HepG2 (cell line): ENCODE measurements at regions not wholly inside any gene's neighbourhood (a gene's known extent, or its start where the extent isn't known, plus 50 kb on each side); places are given as distances from the start of the nearest gene placed in this dataset.

Experiments
- ATAC-seq: fragments of 200-7000 bp; cut with Tn5 transposase; 3 replicates; pipeline ENCODE4 v1.9.1; 2020; ENCODE audit warnings: mild to moderate bottlenecking, moderate library complexity
- BruUV-seq: library from RNA; stranded (reverse); fragments of 400-500 nt; replicated peaks from 2 replicates; lab custom pipeline; 2021; lab: Mats Ljungman, UMichigan
- CTCF ChIA-PET: fragments of 300-600 bp; formaldehyde crosslinking; extraction: SDS; loops from one replicate; lab custom pipeline; 2021; ENCODE audit warnings: low total read pairs, inconsistent platforms, low intra/inter-chr PET ratio; lab: Yijun Ruan, JAX
- POLR2A ChIA-PET: fragments of 350-600 bp; sonication (Branson Sonifier 250); formaldehyde crosslinking; loops from one replicate; lab custom pipeline; 2020; ENCODE audit warnings: antibody characterized with exemption, inconsistent platforms; lab: Yijun Ruan, JAX
- DNase-seq: peaks from one replicate; pipeline ENCODE4 v3.0.0-alpha.2; 2015; ENCODE audit warnings: low spot score
- FAIRE-seq: peaks from 3 replicates; lab custom pipeline; 2011; peaks lifted over from hg19 to GRCh38; lab: Jason Lieb, UNC
- H2AFZ ChIP-seq: one replicate; pipeline ENCODE4 v1.6.1; 2011; ENCODE audit warnings: low read length, inconsistent platforms
- H3K27ac ChIP-seq: fragments of 300-600 bp; 3 replicates; pipeline ENCODE4 v1.8.0; 2011; ENCODE audit warnings: mixed run types, mild to moderate bottlenecking, mixed read lengths, low read length, inconsistent platforms; ENCODE audit not compliant: insufficient read depth; ENCODE audit errors: extremely low read length
- H3K27me3 ChIP-seq, 2 experiments: fragments of 200-600 bp in 1 of 2; 2 replicates in 1 of 2; 3 replicates in 1 of 2; pipeline versions ENCODE4 v1.6.0 to v1.8.0; 2011; ENCODE audit warnings: low read length in 2 of 2, mild to moderate bottlenecking in 2 of 2, moderate library complexity in 2 of 2, inconsistent platforms in 1 of 2; ENCODE audit not compliant: insufficient read depth in 2 of 2, control insufficient read depth in 1 of 2
- H3K36me3 ChIP-seq, 2 experiments: fragments of 200-600 bp in 1 of 2; replicated peaks in 1 of 2; 2 replicates in 1 of 2; 3 replicates in 1 of 2; pipeline versions ENCODE4 v1.5.1 to v1.8.0; 2011; ENCODE audit warnings: low read length in 2 of 2, inconsistent platforms in 1 of 2; ENCODE audit not compliant: insufficient read depth in 2 of 2, control insufficient read depth in 1 of 2
- H3K4me1 ChIP-seq: 2 replicates; pipeline ENCODE4 v1.5.1; 2012; ENCODE audit warnings: low read length, inconsistent platforms; ENCODE audit not compliant: insufficient read depth
- H3K4me2 ChIP-seq: 2 replicates; pipeline ENCODE4 v1.6.0; 2011; ENCODE audit warnings: low read depth, low read length, inconsistent platforms
- H3K4me3 ChIP-seq, 3 experiments: fragments of 200-600 bp in 1 of 3; sonication (generic), shearing (Covaris generic) in 1 of 3; replicated peaks in 1 of 3; 2 replicates each; pipeline ENCODE4 v1.5.1; 2011 to 2016; ENCODE audit warnings: low read length in 3 of 3, inconsistent platforms in 2 of 3, low read depth in 2 of 3, mild to moderate bottlenecking in 2 of 3, control low read depth in 1 of 3, mixed read lengths in 1 of 3; ENCODE audit not compliant: insufficient read depth in 1 of 3
- H3K79me2 ChIP-seq: one replicate; pipeline ENCODE4 v1.6.1; 2011; ENCODE audit warnings: low read length, inconsistent platforms; ENCODE audit not compliant: insufficient read depth
- H3K9ac ChIP-seq: 2 replicates; pipeline ENCODE4 v1.6.0; 2011; ENCODE audit warnings: mild to moderate bottlenecking, low read depth, low read length, inconsistent platforms; ENCODE audit not compliant: insufficient read depth
- H3K9me3 ChIP-seq: 2 replicates; pipeline ENCODE4 v1.5.1; 2012; ENCODE audit warnings: mild to moderate bottlenecking, low read length
- H4K20me1 ChIP-seq: 2 replicates; pipeline ENCODE4 v1.6.0; 2011; ENCODE audit warnings: inconsistent platforms, mild to moderate bottlenecking, low read length, moderate library complexity; ENCODE audit not compliant: insufficient read depth
- CEBPB ChIP-seq: IDR thresholded peaks from 2 replicates; pipeline ENCODE4 v1.6.1; 2011; ENCODE audit warnings: low read depth, low read length, improper control_type of control experiment, borderline replicate concordance
- MAFF ChIP-seq: IDR thresholded peaks from 2 replicates; pipeline ENCODE4 v1.6.1; 2011; ENCODE audit warnings: low read depth, low read length, improper control_type of control experiment
- MAFK ChIP-seq, 2 experiments: IDR thresholded peaks in 1 of 2; conservative IDR thresholded peaks in 1 of 2; 2 replicates each; pipeline ENCODE4 v1.6.1; 2011; ENCODE audit warnings: improper control_type of control experiment in 2 of 2, low read length in 2 of 2
- NCOR1 ChIP-seq: fragments of 200-600 bp; sonication (generic); IDR thresholded peaks from 2 replicates; pipeline ENCODE4 v1.7.0; 2017; ENCODE audit warnings: antibody characterized with exemption, low read length, borderline replicate concordance
- NR2F1 ChIP-seq, 2 experiments: fragments of 450-650 bp in 1 of 2; formaldehyde crosslinking in 1 of 2; IDR thresholded peaks; 2 replicates each; pipeline versions ENCODE4 v1.5.0 to v1.6.1; 2016 to 2020; ENCODE audit warnings: mild to moderate bottlenecking in 1 of 2, missing compliant biosample characterization in 1 of 2, missing genetic modification reagents in 1 of 2, moderate library complexity in 1 of 2
- RNF2 ChIP-seq: fragments of 450-650 bp; conservative IDR thresholded peaks from 2 replicates; pipeline ENCODE4 v1.6.1; 2016; ENCODE audit warnings: low read depth
- SUZ12 ChIP-seq: fragments of 150-350 bp; IDR thresholded peaks from 2 replicates; pipeline ENCODE4 v1.6.1; 2014; ENCODE audit warnings: low read depth, low read length
- TFAP4 ChIP-seq: sonication (generic); IDR thresholded peaks from 2 replicates; pipeline ENCODE4 v1.6.1; 2016; ENCODE audit warnings: low read depth, borderline replicate concordance
- ZNF597 ChIP-seq: sonication (generic); formaldehyde crosslinking; IDR thresholded peaks from 2 replicates; pipeline ENCODE4 v1.5.0; 2020; ENCODE audit warnings: missing genetic modification reagents
- ZNF772 ChIP-seq: sonication (generic); formaldehyde crosslinking; IDR thresholded peaks from 2 replicates; pipeline ENCODE4 v1.5.0; 2020; ENCODE audit warnings: mild to moderate bottlenecking, missing genetic modification reagents
- WGBS: methylation state at CpG from one replicate; pipeline ENCODE4 v1.1.6; 2017; ENCODE audit warnings: low lambda C conversion rate; 5-methylcytosine and 5-hydroxymethylcytosine counted together
- in situ Hi-C: cut with HindIII; loops from 2 replicates; pipeline ENCODE4 v1.10.0; 2017; ENCODE audit warnings: low pct_unique_long_range_greater_than_20kb; ENCODE audit not compliant: extremely low pct_ligation_motif_present
- intact Hi-C: fragments of 100-400 bp; cut with micrococcal nuclease; formaldehyde crosslinking; loops from one replicate; pipeline ENCODE4 v1.10.0; 2022; ENCODE audit not compliant: unreplicated experiment

- no peaks in the 10 kb centered on the region for H3K79me2 ChIP-seq
- TF ChIP-seq NCOR1 (no peak), TFAP4 (no peak), ZNF772 (CRISPR knock-in tag) (no peak), ZNF597 (CRISPR knock-in tag) (no peak), MAFF (peak; percentile 80), SUZ12 (no peak), MAFK (conservative IDR thresholded peaks at IDR 0.05 in 1 of 2, IDR thresholded peaks at IDR 0.05 in 1 of 2; ENCODE audit: low read length in 2 of 2) (peak; percentile 74 to 85)
- H3K4me2 ChIP-seq, result no peak overlapping the region
- H3K9ac ChIP-seq, result no peak overlapping the region
- no peak overlapping the region for H3K4me3 ChIP-seq
- H3K9me3 ChIP-seq, result peaks cover 4% of the 10 kb centered on the region; the same call in 1 of the 2 replicates
- intact Hi-C loops, result no loop called here
- ATAC-seq, result no peak
- H3K36me3 ChIP-seq, result no peaks in the 10 kb centered on the region
- 0% methylated on average over 2 of the region's 2 CpGs for WGBS
- CTCF ChIA-PET, result no interaction called here
- H3K4me1 ChIP-seq, result no peaks in the 10 kb centered on the region
- H2AFZ ChIP-seq, result no peak overlapping the region
- no peak overlapping the region for H3K27ac ChIP-seq
- POLR2A ChIA-PET, result no interaction called here
- H3K27me3 ChIP-seq, result no peaks in the 10 kb centered on the region
- in situ Hi-C loops, result no loop called here
- DNase-seq, result no peak
- H4K20me1 ChIP-seq, result no peaks in the 10 kb centered on the region
- no peak for FAIRE-seq
- BruUV-seq, result no TSS peak
Observed at GRCh38 chr5:29852329-29852728, 1341.2 kb upstream of the CDH6 start.

GRCh38 chr5:29845206-29845605 lies 1348.3 kb upstream of the CDH6 start:
- TF ChIP-seq RNF2 (no peak), CEBPB (peak; percentile 58; the same call in 1 of the 2 replicates), NR2F1 (CRISPR knock-in tag; IDR thresholded peaks at IDR 0.05) (no peak)
- intact Hi-C loops (no loop called here), in situ Hi-C loops (no loop called here)
- no peaks in the 10 kb centered on the region for H3K79me2 ChIP-seq
- H3K4me2 ChIP-seq, result no peak overlapping the region
- no TSS peak for BruUV-seq
- no peak overlapping the region for H2AFZ ChIP-seq
- no peaks in the 10 kb centered on the region for H3K27me3 ChIP-seq
- WGBS, result 59% methylated on average over 3 of the region's 3 CpGs
- no peaks in the 10 kb centered on the region for H4K20me1 ChIP-seq
- ATAC-seq (no peak), DNase-seq (no peak), FAIRE-seq (no peak)
- ChIA-PET POLR2A (no interaction called here), CTCF (no interaction called here)
- H3K9me3 ChIP-seq, result peaks cover 4% of the 10 kb centered on the region; the same call in 1 of the 2 replicates
- H3K4me1 ChIP-seq, result no peaks in the 10 kb centered on the region
- no peaks in the 10 kb centered on the region for H3K36me3 ChIP-seq
- no peak overlapping the region for H3K27ac ChIP-seq
- no peak overlapping the region for H3K9ac ChIP-seq
- H3K4me3 ChIP-seq, result no peak overlapping the region
